HL-60 (cell line): ENCODE measurements at regions not wholly inside any gene's neighbourhood (a gene's known extent, or its start where the extent isn't known, plus 50 kb on each side); places are given as distances from the start of the nearest gene placed in this dataset.

ENCODE experiments used
- DNase-seq, 2 experiments: peaks; one replicate each; pipeline ENCODE4 v3.0.0-alpha.2; 2010 to 2020; ENCODE audit warnings: low read depth in 1 of 2, low spot score in 1 of 2
- H3K27ac ChIP-seq: fragments of 250-450 bp; sonication (Bioruptor Pico); replicated peaks from 2 replicates; pipeline ENCODE4 v1.5.1; 2020; ENCODE audit warnings: mild to moderate bottlenecking, moderate library complexity
- H3K27me3 ChIP-seq: fragments of 250-450 bp; sonication (Bioruptor Pico); 2 replicates; pipeline ENCODE4 v1.5.1; 2021; ENCODE audit warnings: mild to moderate bottlenecking, moderate library complexity; ENCODE audit not compliant: insufficient read depth, poor library complexity, severe bottlenecking
- H3K4me3 ChIP-seq: replicated peaks from 2 replicates; pipeline ENCODE4 v1.5.1; 2011; ENCODE audit warnings: mild to moderate bottlenecking, control low read depth, low read length; ENCODE audit not compliant: insufficient read depth
- CTCF ChIP-seq: IDR thresholded peaks from one replicate; pipeline ENCODE4 v1.5.1; 2011; ENCODE audit warnings: low read length, control low read depth, inconsistent platforms; ENCODE audit not compliant: insufficient read depth
- GABPA ChIP-seq: IDR thresholded peaks from 2 replicates; pipeline ENCODE4 v1.6.1; 2012; ENCODE audit warnings: low read depth
- POLR2AphosphoS5 ChIP-seq: IDR thresholded peaks from 2 replicates; pipeline ENCODE4 v1.6.1; 2012; ENCODE audit warnings: low read depth
- REST ChIP-seq: IDR thresholded peaks from 2 replicates; pipeline ENCODE4 v1.6.1; 2012; ENCODE audit warnings: low read depth; ENCODE audit not compliant: insufficient replicate concordance
- SPI1 ChIP-seq: IDR thresholded peaks from 2 replicates; pipeline ENCODE4 v1.6.1; 2012; ENCODE audit warnings: low read depth, mild to moderate bottlenecking, borderline replicate concordance

GRCh38 chrX:26909728-26910127 is 553.4 kb downstream of the PPP4R3C start:
- Histone ChIP-seq H3K27me3 (no peaks in the 10 kb centered on the region), H3K27ac (no peak overlapping the region), H3K4me3 (no peak overlapping the region)
- no peak for DNase-seq
- TF ChIP-seq GABPA (no peak), SPI1 (no peak), POLR2AphosphoS5 (no peak), CTCF (no peak), REST (no peak)

- no peak overlapping the region for H3K4me3 ChIP-seq
- H3K27me3 ChIP-seq = no peaks in the 10 kb centered on the region
- TF ChIP-seq POLR2AphosphoS5 (no peak), REST (no peak), GABPA (no peak), CTCF (no peak), SPI1 (no peak)
- H3K27ac ChIP-seq = no peak overlapping the region
- DNase-seq = no peak
Measured at GRCh38 chrX:26908218-26908617, 554.9 kb downstream of the PPP4R3C start.

- H3K27ac ChIP-seq = no peak overlapping the region
- H3K4me3 ChIP-seq = no peak overlapping the region
- no peak for TF ChIP-seq REST
- no peak for TF ChIP-seq POLR2AphosphoS5
- no peak for TF ChIP-seq CTCF
- no peak for TF ChIP-seq SPI1
- TF ChIP-seq GABPA = no peak
- no peaks in the 10 kb centered on the region for H3K27me3 ChIP-seq
- DNase-seq = no peak
Measured at GRCh38 chrX:26889574-26889973, 573.6 kb downstream of the PPP4R3C start.
